ENCODE measurements at regions not wholly inside any gene's neighbourhood (a gene's known extent, or its start where the extent isn't known, plus 50 kb on each side); places are given as distances from the start of the nearest gene placed in this dataset.

- TF ChIP-seq, protein P1, sequence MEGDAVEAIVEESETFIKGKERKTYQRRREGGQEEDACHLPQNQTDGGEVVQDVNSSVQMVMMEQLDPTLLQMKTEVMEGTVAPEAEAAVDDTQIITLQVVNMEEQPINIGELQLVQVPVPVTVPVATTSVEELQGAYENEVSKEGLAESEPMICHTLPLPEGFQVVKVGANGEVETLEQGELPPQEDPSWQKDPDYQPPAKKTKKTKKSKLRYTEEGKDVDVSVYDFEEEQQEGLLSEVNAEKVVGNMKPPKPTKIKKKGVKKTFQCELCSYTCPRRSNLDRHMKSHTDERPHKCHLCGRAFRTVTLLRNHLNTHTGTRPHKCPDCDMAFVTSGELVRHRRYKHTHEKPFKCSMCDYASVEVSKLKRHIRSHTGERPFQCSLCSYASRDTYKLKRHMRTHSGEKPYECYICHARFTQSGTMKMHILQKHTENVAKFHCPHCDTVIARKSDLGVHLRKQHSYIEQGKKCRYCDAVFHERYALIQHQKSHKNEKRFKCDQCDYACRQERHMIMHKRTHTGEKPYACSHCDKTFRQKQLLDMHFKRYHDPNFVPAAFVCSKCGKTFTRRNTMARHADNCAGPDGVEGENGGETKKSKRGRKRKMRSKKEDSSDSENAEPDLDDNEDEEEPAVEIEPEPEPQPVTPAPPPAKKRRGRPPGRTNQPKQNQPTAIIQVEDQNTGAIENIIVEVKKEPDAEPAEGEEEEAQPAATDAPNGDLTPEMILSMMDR (IDR thresholded peaks at IDR 0.05): no peak
- no peak for TF ChIP-seq POLR2A (IDR thresholded peaks at IDR 0.05)
Observed at GRCh38 chr12:131448254-131448795, 262.6 kb upstream of the SFSWAP start.

Data from adrenal gland (tissue), 5 donors.